ENCODE measurements at regions not wholly inside any gene's neighbourhood (a gene's known extent, or its start where the extent isn't known, plus 50 kb on each side); places are given as distances from the start of the nearest gene placed in this dataset.
"Not testable (repeated sequence)": the region's sequence is repeated elsewhere in the genome, so short reads cannot be mapped to it uniquely, and the experiment has no call there.

- in situ Hi-C loops (cut with MboI; ENCODE audit: low sequenced_read_pairs) = no loop called here
Measured at GRCh38 chrX:26908218-26908617, 554.9 kb downstream of the PPP4R3C start.

GRCh38 chrX:26889574-26889973, 573.6 kb downstream of the PPP4R3C start:
- in situ Hi-C loops (cut with MboI; ENCODE audit: low sequenced_read_pairs) = no loop called here

GRCh38 chrX:26873736-26874135, 589.4 kb downstream of the PPP4R3C start:
- in situ Hi-C loops (cut with MboI; ENCODE audit: low sequenced_read_pairs) = no loop called here

- in situ Hi-C loops (cut with MboI; ENCODE audit: low sequenced_read_pairs) = no loop called here
Measured at GRCh38 chrX:26871967-26872366, 591.2 kb downstream of the PPP4R3C start.

- in situ Hi-C loops (cut with MboI; ENCODE audit: low sequenced_read_pairs) = no loop called here
Measured at GRCh38 chrX:26851981-26852380, 611.2 kb downstream of the PPP4R3C start.

GRCh38 chrX:26848511-26848910, 614.6 kb downstream of the PPP4R3C start:
- in situ Hi-C loops (cut with MboI; ENCODE audit: low sequenced_read_pairs) = no loop called here

- in situ Hi-C loops (cut with MboI; ENCODE audit: low sequenced_read_pairs) = no loop called here
Measured at GRCh38 chrX:26845056-26845455, 618.1 kb downstream of the PPP4R3C start.

- in situ Hi-C loops (cut with MboI; ENCODE audit: low sequenced_read_pairs) = no loop called here
Measured at GRCh38 chrX:26822448-26822847, 606.5 kb downstream of the MAGEB5 start.

GRCh38 chrX:26789751-26790150, 573.8 kb downstream of the MAGEB5 start:
- in situ Hi-C loops (cut with MboI; ENCODE audit: low sequenced_read_pairs) = loop anchor here (25.0 kb wide), 1 partner anchor 398 kb away; no protein-coding TSS in a partner anchor

- in situ Hi-C loops (cut with MboI; ENCODE audit: low sequenced_read_pairs) = loop anchor here (25.0 kb wide), 1 partner anchor 399 kb away; no protein-coding TSS in a partner anchor
Measured at GRCh38 chrX:26788402-26788998, 572.5 kb downstream of the MAGEB5 start.

- in situ Hi-C loops (cut with MboI; ENCODE audit: low sequenced_read_pairs) = loop anchor here (25.0 kb wide), 1 partner anchor 404 kb away; no protein-coding TSS in a partner anchor
Measured at GRCh38 chrX:26783512-26784225, 567.7 kb downstream of the MAGEB5 start.

GRCh38 chrX:26778320-26778888, 562.4 kb downstream of the MAGEB5 start:
- in situ Hi-C loops (cut with MboI; ENCODE audit: low sequenced_read_pairs) = loop anchor here (25.0 kb wide), 1 partner anchor 409 kb away; no protein-coding TSS in a partner anchor

- in situ Hi-C loops (cut with MboI; ENCODE audit: low sequenced_read_pairs) = no loop called here
Measured at GRCh38 chrX:26762253-26762652, 546.3 kb downstream of the MAGEB5 start.

GRCh38 chrX:26755760-26756159, 539.8 kb downstream of the MAGEB5 start:
- in situ Hi-C loops (cut with MboI; ENCODE audit: low sequenced_read_pairs) = not testable (repeated sequence)

GRCh38 chrX:26747877-26748276, 531.9 kb downstream of the MAGEB5 start:
- in situ Hi-C loops (cut with MboI; ENCODE audit: low sequenced_read_pairs) = no loop called here

- in situ Hi-C loops (cut with MboI; ENCODE audit: low sequenced_read_pairs) = no loop called here
Measured at GRCh38 chrX:26722666-26723428, 506.9 kb downstream of the MAGEB5 start.

GRCh38 chrX:26672571-26672970, 456.6 kb downstream of the MAGEB5 start:
- in situ Hi-C loops (cut with MboI; ENCODE audit: low sequenced_read_pairs) = no loop called here

- in situ Hi-C loops (cut with MboI; ENCODE audit: low sequenced_read_pairs) = no loop called here
Measured at GRCh38 chrX:26670521-26670920, 454.6 kb downstream of the MAGEB5 start.

- in situ Hi-C loops (cut with MboI; ENCODE audit: low sequenced_read_pairs) = no loop called here
Measured at GRCh38 chrX:26664919-26665318, 448.9 kb downstream of the MAGEB5 start.

- in situ Hi-C loops (cut with MboI; ENCODE audit: low sequenced_read_pairs) = no loop called here
Measured at GRCh38 chrX:26653050-26653449, 437.1 kb downstream of the MAGEB5 start.

- in situ Hi-C loops (cut with MboI; ENCODE audit: low sequenced_read_pairs) = no loop called here
Measured at GRCh38 chrX:26651755-26652154, 435.8 kb downstream of the MAGEB5 start.
